Uterus (tissue), 2 donors: ENCODE measurements at regions not wholly inside any gene's neighbourhood (a gene's known extent, or its start where the extent isn't known, plus 50 kb on each side); places are given as distances from the start of the nearest gene placed in this dataset.

Experiments used
- POLR2A ChIP-seq, 2 donors: fragments of 450-650 bp; IDR thresholded peaks; one replicate each; pipeline ENCODE4 v1.6.1; 2016; ENCODE audit warnings: antibody characterized with exemption in 2 of 2, mild to moderate bottlenecking in 1 of 2, moderate library complexity in 1 of 2
- TF ChIP-seq, protein P1 (sequence below), 4 experiments: fragments of 200-600 bp in 2 of 4; fragments of 450-650 bp in 2 of 4; sonication (generic) in 2 of 4; IDR thresholded peaks; one replicate each; pipeline ENCODE4 v1.5.1; 2016 to 2019; ENCODE audit warnings: antibody characterized with exemption in 4 of 4, mild to moderate bottlenecking in 2 of 4, moderate library complexity in 1 of 4

- TF ChIP-seq, protein P1, sequence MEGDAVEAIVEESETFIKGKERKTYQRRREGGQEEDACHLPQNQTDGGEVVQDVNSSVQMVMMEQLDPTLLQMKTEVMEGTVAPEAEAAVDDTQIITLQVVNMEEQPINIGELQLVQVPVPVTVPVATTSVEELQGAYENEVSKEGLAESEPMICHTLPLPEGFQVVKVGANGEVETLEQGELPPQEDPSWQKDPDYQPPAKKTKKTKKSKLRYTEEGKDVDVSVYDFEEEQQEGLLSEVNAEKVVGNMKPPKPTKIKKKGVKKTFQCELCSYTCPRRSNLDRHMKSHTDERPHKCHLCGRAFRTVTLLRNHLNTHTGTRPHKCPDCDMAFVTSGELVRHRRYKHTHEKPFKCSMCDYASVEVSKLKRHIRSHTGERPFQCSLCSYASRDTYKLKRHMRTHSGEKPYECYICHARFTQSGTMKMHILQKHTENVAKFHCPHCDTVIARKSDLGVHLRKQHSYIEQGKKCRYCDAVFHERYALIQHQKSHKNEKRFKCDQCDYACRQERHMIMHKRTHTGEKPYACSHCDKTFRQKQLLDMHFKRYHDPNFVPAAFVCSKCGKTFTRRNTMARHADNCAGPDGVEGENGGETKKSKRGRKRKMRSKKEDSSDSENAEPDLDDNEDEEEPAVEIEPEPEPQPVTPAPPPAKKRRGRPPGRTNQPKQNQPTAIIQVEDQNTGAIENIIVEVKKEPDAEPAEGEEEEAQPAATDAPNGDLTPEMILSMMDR (IDR thresholded peaks at IDR 0.05) = no peak
- TF ChIP-seq POLR2A (IDR thresholded peaks at IDR 0.05) = no peak
Observed at GRCh38 chr1:29397256-29397590, 160.9 kb downstream of the PTPRU start.
